Endodermal cell (in vitro differentiated cells): ENCODE measurements at regions not wholly inside any gene's neighbourhood (a gene's known extent, or its start where the extent isn't known, plus 50 kb on each side); places are given as distances from the start of the nearest gene placed in this dataset.

Experiments used
- DNase-seq: peaks from one replicate; pipeline ENCODE4 v3.0.0-alpha.2; 2017
- H3K27ac ChIP-seq: 2 replicates; pipeline ENCODE4 v1.5.1; 2013; ENCODE audit warnings: mild to moderate bottlenecking, low read depth, low read length, moderate library complexity
- H3K27me3 ChIP-seq: 2 replicates; pipeline ENCODE4 v1.6.1; 2013; ENCODE audit warnings: mild to moderate bottlenecking, low read length, moderate library complexity; ENCODE audit not compliant: insufficient read depth, control insufficient read depth, poor library complexity, severe bottlenecking
- H3K36me3 ChIP-seq: 2 replicates; pipeline ENCODE4 v1.7.0; 2013; ENCODE audit warnings: mild to moderate bottlenecking, low read length, moderate library complexity; ENCODE audit not compliant: control insufficient read depth, insufficient read depth
- H3K4me1 ChIP-seq: one replicate; pipeline ENCODE4 v1.7.0; 2013; ENCODE audit warnings: low read length; ENCODE audit not compliant: control insufficient read depth, insufficient read depth
- H3K4me3 ChIP-seq: 2 replicates; pipeline ENCODE4 v1.5.1; 2013; ENCODE audit warnings: mild to moderate bottlenecking, low read length, moderate library complexity
- H3K9ac ChIP-seq: 2 replicates; pipeline ENCODE4 v1.6.1; 2013; ENCODE audit warnings: mild to moderate bottlenecking, low read length, moderate library complexity; ENCODE audit not compliant: poor library complexity, severe bottlenecking; ENCODE audit errors: extremely low read depth
- H3K9me3 ChIP-seq: 2 replicates; pipeline ENCODE4 v1.6.1; 2013; ENCODE audit warnings: mild to moderate bottlenecking, low read length, moderate library complexity; ENCODE audit not compliant: control insufficient read depth
- H3K27ac Mint-ChIP-seq: 2 replicates; pipeline ENCODE4 v1.8.0; 2020; ENCODE audit warnings: mixed read lengths
- H3K27me3 Mint-ChIP-seq: 2 replicates; pipeline ENCODE4 v1.8.0; 2021; ENCODE audit warnings: mild to moderate bottlenecking, mixed read lengths; ENCODE audit not compliant: insufficient read depth
- H3K36me3 Mint-ChIP-seq: 2 replicates; pipeline ENCODE4 v1.8.0; 2020; ENCODE audit warnings: low read depth, mixed read lengths
- H3K4me1 Mint-ChIP-seq: 2 replicates; pipeline ENCODE4 v1.8.0; 2020; ENCODE audit warnings: mixed read lengths
- H3K4me3 Mint-ChIP-seq: 2 replicates; pipeline ENCODE4 v1.8.0; 2020; ENCODE audit warnings: mild to moderate bottlenecking, moderate library complexity, mixed read lengths
- H3K9me3 Mint-ChIP-seq: 2 replicates; pipeline ENCODE4 v1.8.0; 2020; ENCODE audit warnings: mild to moderate bottlenecking, mixed read lengths
- WGBS, 2 experiments: methylation state at CpG; one replicate each; pipeline versions ENCODE4 v1.1.5 to v1.1.7; 2013; ENCODE audit warnings: missing lambda C conversion rate in 2 of 2, mixed read lengths in 1 of 2; ENCODE audit not compliant: insufficient coverage in 1 of 2, insufficient read length in 1 of 2; 5-methylcytosine and 5-hydroxymethylcytosine counted together
- TF ChIP-seq, protein P1 (sequence below): fragments of 200-600 bp; sonication (generic); conservative IDR thresholded peaks from 2 replicates; pipeline ENCODE4 v1.5.0; 2021; ENCODE audit warnings: antibody characterized with exemption, mild to moderate bottlenecking

DNA sequence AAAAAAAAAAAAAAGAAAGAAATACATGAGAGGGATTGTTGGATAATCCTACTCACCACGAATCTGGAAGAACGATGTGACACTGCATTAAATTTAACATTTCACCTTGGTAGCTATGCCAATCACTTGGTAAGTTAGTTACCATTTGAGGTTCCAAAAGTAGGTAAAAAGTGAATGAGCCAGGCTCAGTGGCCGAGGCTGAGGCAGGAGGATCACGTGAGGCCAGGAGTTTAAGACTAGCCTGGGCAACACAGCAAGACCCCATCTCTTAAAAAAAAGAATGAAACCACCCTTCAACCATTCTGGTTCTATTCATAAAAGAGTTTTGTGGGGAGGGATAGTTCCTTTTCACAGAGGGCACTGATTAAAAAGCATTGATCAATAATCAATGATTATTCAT is 133.6 kb downstream of the ADSS2 start:
- no peak overlapping the region for H3K27ac Mint-ChIP-seq
- no peaks in the 10 kb centered on the region for H3K27me3 ChIP-seq
- H3K4me1 ChIP-seq = no peaks in the 10 kb centered on the region
- no peak for DNase-seq
- H3K36me3 Mint-ChIP-seq = no peaks in the 10 kb centered on the region
- H3K27me3 Mint-ChIP-seq = no peaks in the 10 kb centered on the region
- no peak overlapping the region for H3K4me3 Mint-ChIP-seq
- no peak overlapping the region for H3K9ac ChIP-seq
- H3K36me3 ChIP-seq = no peaks in the 10 kb centered on the region
- H3K27ac ChIP-seq = no peak overlapping the region
- WGBS, 2 experiments = 94% methylated on average over 4 of the region's 4 CpGs; no CpG with 5 or more reads in 1 of the 2 experiments
- H3K4me3 ChIP-seq = no peak overlapping the region
- H3K9me3 Mint-ChIP-seq = peaks cover 16% of the 10 kb centered on the region
- no peaks in the 10 kb centered on the region for H3K4me1 Mint-ChIP-seq
- H3K9me3 ChIP-seq = peaks cover 5% of the 10 kb centered on the region
- TF ChIP-seq, protein P1, sequence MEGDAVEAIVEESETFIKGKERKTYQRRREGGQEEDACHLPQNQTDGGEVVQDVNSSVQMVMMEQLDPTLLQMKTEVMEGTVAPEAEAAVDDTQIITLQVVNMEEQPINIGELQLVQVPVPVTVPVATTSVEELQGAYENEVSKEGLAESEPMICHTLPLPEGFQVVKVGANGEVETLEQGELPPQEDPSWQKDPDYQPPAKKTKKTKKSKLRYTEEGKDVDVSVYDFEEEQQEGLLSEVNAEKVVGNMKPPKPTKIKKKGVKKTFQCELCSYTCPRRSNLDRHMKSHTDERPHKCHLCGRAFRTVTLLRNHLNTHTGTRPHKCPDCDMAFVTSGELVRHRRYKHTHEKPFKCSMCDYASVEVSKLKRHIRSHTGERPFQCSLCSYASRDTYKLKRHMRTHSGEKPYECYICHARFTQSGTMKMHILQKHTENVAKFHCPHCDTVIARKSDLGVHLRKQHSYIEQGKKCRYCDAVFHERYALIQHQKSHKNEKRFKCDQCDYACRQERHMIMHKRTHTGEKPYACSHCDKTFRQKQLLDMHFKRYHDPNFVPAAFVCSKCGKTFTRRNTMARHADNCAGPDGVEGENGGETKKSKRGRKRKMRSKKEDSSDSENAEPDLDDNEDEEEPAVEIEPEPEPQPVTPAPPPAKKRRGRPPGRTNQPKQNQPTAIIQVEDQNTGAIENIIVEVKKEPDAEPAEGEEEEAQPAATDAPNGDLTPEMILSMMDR = no peak

DNA sequence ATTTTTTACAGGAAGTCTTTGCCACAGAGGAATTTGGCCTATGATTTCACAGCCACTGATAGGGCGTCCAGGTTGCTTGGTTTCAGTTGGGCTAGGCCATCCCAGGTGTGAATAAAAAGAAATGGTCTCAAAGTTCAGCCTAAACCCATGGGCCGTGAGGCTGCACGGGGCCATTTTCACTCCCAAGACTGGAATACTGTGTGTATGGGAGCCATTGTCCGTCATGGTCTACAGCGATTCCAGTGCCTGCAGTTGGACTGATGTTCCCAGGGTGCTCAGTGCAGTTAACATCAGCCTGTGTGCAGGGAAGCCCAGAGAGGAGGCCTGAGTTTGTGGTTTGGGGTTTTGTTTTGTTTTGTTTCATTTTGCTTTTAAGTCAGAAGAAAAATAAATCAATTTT is 133.2 kb downstream of the ADSS2 start:
- Histone ChIP-seq H3K9me3 (peaks cover 5% of the 10 kb centered on the region), H3K27me3 (no peaks in the 10 kb centered on the region), H3K36me3 (no peaks in the 10 kb centered on the region), H3K4me1 (no peaks in the 10 kb centered on the region), H3K27ac (no peak overlapping the region), H3K4me3 (no peak overlapping the region), H3K9ac (no peak overlapping the region)
- no peak for DNase-seq
- H3K9me3 Mint-ChIP-seq = peaks cover 16% of the 10 kb centered on the region
- H3K4me3 Mint-ChIP-seq = no peak overlapping the region
- H3K36me3 Mint-ChIP-seq = no peaks in the 10 kb centered on the region
- H3K4me1 Mint-ChIP-seq = no peaks in the 10 kb centered on the region
- 92 to 95% methylated on average over 5 of the region's 5 CpGs for WGBS, 2 experiments
- TF ChIP-seq, protein P1 = no peak
- H3K27me3 Mint-ChIP-seq = no peaks in the 10 kb centered on the region
- H3K27ac Mint-ChIP-seq = no peak overlapping the region

DNA sequence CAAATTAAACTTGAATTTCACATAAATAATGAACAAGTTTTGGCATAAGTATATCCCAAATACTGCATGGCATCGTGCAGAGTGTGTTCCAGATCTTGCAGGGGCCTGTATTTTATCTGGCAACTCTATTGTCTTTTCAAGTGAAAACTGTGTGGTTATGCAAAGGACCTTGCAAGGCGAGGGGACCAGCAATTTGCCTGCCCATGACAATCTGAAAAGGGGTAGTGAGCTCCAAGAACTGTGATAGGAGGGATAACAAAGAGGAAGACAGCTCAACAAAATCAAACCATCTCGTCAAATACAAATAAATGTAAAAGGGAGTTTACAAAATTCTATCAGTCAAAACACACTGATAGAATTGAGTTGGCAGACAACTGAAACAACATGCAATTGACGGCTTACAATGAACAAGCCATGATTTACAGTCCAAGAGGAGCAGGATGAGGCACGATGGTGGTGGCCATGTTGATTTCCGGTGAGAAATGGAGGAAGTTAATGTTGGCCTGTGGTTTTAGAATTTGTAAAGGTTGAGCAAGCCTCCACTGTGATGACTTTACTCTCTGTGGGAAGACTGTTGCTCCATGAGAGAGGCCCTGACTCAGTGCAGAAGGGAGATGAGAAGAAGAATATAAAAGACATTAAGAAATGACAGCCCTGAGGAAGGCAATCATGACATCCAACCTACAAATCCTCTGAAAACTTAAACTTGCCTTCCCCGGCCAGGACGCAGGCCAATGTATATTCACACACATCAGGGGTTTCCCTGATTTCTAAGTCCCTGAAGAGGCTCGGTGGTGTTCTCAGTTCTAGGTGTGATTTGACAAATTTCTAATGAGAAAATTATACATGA is 132.2 kb downstream of the ADSS2 start:
- Mint-ChIP-seq H3K9me3 (peaks cover 16% of the 10 kb centered on the region), H3K36me3 (no peaks in the 10 kb centered on the region), H3K4me3 (no peak overlapping the region), H3K4me1 (no peaks in the 10 kb centered on the region), H3K27ac (no peak overlapping the region), H3K27me3 (no peaks in the 10 kb centered on the region)
- no peak for DNase-seq
- no peaks in the 10 kb centered on the region for H3K4me1 ChIP-seq
- H3K9me3 ChIP-seq = peaks cover 5% of the 10 kb centered on the region
- no peaks in the 10 kb centered on the region for H3K27me3 ChIP-seq
- TF ChIP-seq, protein P1 = no peak
- H3K9ac ChIP-seq = no peak overlapping the region
- WGBS, 2 experiments = 87 to 92% methylated on average over 5 to 9 of the region's 9 CpGs
- no peak overlapping the region for H3K27ac ChIP-seq
- H3K36me3 ChIP-seq = no peaks in the 10 kb centered on the region
- H3K4me3 ChIP-seq = no peak overlapping the region
